H9 (cell line): ENCODE measurements at regions not wholly inside any gene's neighbourhood (a gene's known extent, or its start where the extent isn't known, plus 50 kb on each side); places are given as distances from the start of the nearest gene placed in this dataset.

ENCODE experiments used
- DNase-seq: peaks from one replicate; pipeline ENCODE4 v3.0.0-alpha.2; 2017
- H2AFZ ChIP-seq: one replicate; pipeline ENCODE4 v1.6.1; 2013; ENCODE audit warnings: mild to moderate bottlenecking, low read length, control low read depth, moderate library complexity
- H2AK5ac ChIP-seq: 2 replicates; pipeline ENCODE4 v1.6.1; 2013; ENCODE audit warnings: low read length, control low read depth, mixed read lengths; ENCODE audit not compliant: insufficient read length
- H2BK120ac ChIP-seq: one replicate; pipeline ENCODE4 v1.6.1; 2013; ENCODE audit warnings: low read depth, mild to moderate bottlenecking, low read length, control low read depth, inconsistent platforms; ENCODE audit not compliant: poor library complexity, severe bottlenecking
- H2BK12ac ChIP-seq: 2 replicates; pipeline ENCODE4 v1.6.1; 2013; ENCODE audit warnings: low read length, control low read depth, mixed read lengths, low read depth; ENCODE audit not compliant: insufficient read length
- H2BK15ac ChIP-seq: 2 replicates; pipeline ENCODE4 v1.6.1; 2013; ENCODE audit warnings: low read depth, low read length, control low read depth
- H2BK20ac ChIP-seq: one replicate; pipeline ENCODE4 v1.6.1; 2013; ENCODE audit warnings: low read depth, mild to moderate bottlenecking, low read length, control low read depth, inconsistent platforms; ENCODE audit not compliant: poor library complexity, severe bottlenecking
- H2BK5ac ChIP-seq: 2 replicates; pipeline ENCODE4 v1.6.1; 2013; ENCODE audit warnings: low read length, control low read depth, mixed read lengths; ENCODE audit not compliant: insufficient read length
- H3K14ac ChIP-seq: 2 replicates; pipeline ENCODE4 v1.6.1; 2013; ENCODE audit warnings: low read length, control low read depth; ENCODE audit not compliant: insufficient read depth
- H3K18ac ChIP-seq: 2 replicates; pipeline ENCODE4 v1.6.1; 2013; ENCODE audit warnings: low read depth, mild to moderate bottlenecking, mixed read lengths, low read length, control low read depth; ENCODE audit not compliant: insufficient read length
- H3K23ac ChIP-seq: 2 replicates; pipeline ENCODE4 v1.6.1; 2013; ENCODE audit warnings: low read length, control low read depth, mixed read lengths, low read depth; ENCODE audit not compliant: insufficient read length
- H3K23me2 ChIP-seq: 2 replicates; pipeline ENCODE4 v1.6.1; 2013; ENCODE audit warnings: low read depth, mild to moderate bottlenecking, mixed read lengths, low read length, control low read depth; ENCODE audit not compliant: insufficient read length, poor library complexity, severe bottlenecking
- H3K27ac ChIP-seq: 2 replicates; pipeline ENCODE4 v1.5.1; 2013; ENCODE audit warnings: low read length, control low read depth, mixed read lengths, low read depth; ENCODE audit not compliant: insufficient read length
- H3K27me3 ChIP-seq: 2 replicates; pipeline ENCODE4 v1.6.1; 2013; ENCODE audit warnings: low read length, control low read depth, inconsistent platforms; ENCODE audit not compliant: insufficient read depth
- H3K4ac ChIP-seq: 2 replicates; pipeline ENCODE4 v1.6.1; 2013; ENCODE audit warnings: low read depth, mild to moderate bottlenecking, control low read depth, inconsistent platforms, low read length, moderate library complexity
- H3K4me1 ChIP-seq: 2 replicates; pipeline ENCODE4 v1.6.1; 2013; ENCODE audit warnings: low read length, control low read depth, inconsistent platforms; ENCODE audit not compliant: insufficient read depth
- H3K4me2 ChIP-seq: 2 replicates; pipeline ENCODE4 v1.6.1; 2013; ENCODE audit warnings: low read length, control low read depth, mixed read lengths; ENCODE audit not compliant: insufficient read length, insufficient read depth
- H3K56ac ChIP-seq: 2 replicates; pipeline ENCODE4 v1.6.1; 2013; ENCODE audit warnings: low read depth, mild to moderate bottlenecking, mixed read lengths, low read length, control low read depth; ENCODE audit not compliant: insufficient read length
- H3K79me1 ChIP-seq: 2 replicates; pipeline ENCODE4 v1.6.1; 2013; ENCODE audit warnings: low read depth, mild to moderate bottlenecking, moderate library complexity, low read length, control low read depth, inconsistent platforms; ENCODE audit not compliant: insufficient read depth, poor library complexity, severe bottlenecking
- H3K79me2 ChIP-seq: 2 replicates; pipeline ENCODE4 v1.6.1; 2013; ENCODE audit warnings: low read length, control low read depth, inconsistent platforms; ENCODE audit not compliant: insufficient read depth
- H3K9ac ChIP-seq: 2 replicates; pipeline ENCODE4 v1.6.1; 2013; ENCODE audit warnings: low read length, control low read depth, mixed read lengths; ENCODE audit not compliant: insufficient read length; ENCODE audit errors: extremely low read depth
- H3K9me3 ChIP-seq: one replicate; pipeline ENCODE4 v1.6.1; 2013; ENCODE audit warnings: low read depth, low read length, inconsistent platforms; ENCODE audit not compliant: control insufficient read depth
- H3T11ph ChIP-seq: one replicate; pipeline ENCODE4 v1.6.1; 2013; ENCODE audit warnings: mild to moderate bottlenecking, low read length, control low read depth, inconsistent platforms
- H4K20me1 ChIP-seq: one replicate; pipeline ENCODE4 v1.6.1; 2013; ENCODE audit not compliant: control insufficient read depth, insufficient read length, insufficient read depth
- H4K5ac ChIP-seq: 2 replicates; pipeline ENCODE4 v1.6.1; 2013; ENCODE audit warnings: low read depth, mild to moderate bottlenecking, mixed read lengths, low read length, control low read depth; ENCODE audit not compliant: insufficient read length
- H4K8ac ChIP-seq: replicated peaks from 2 replicates; pipeline ENCODE4 v1.6.1; 2013; ENCODE audit warnings: low read length, control low read depth, mixed read lengths, low read depth; ENCODE audit not compliant: insufficient read length
- H4K91ac ChIP-seq: 2 replicates; pipeline ENCODE4 v1.6.1; 2013; ENCODE audit warnings: low read depth, mild to moderate bottlenecking, moderate library complexity, mixed read lengths, low read length, control low read depth; ENCODE audit not compliant: insufficient read length
- H3K27ac Mint-ChIP-seq, 3 experiments: 2 replicates in 2 of 3; 3 replicates in 1 of 3; pipeline ENCODE4 v1.8.0; 2020 to 2021; ENCODE audit warnings: mixed read lengths in 3 of 3, mild to moderate bottlenecking in 1 of 3, moderate library complexity in 1 of 3
- H3K27me3 Mint-ChIP-seq: 2 replicates; pipeline ENCODE4 v1.8.0; 2021; ENCODE audit warnings: low read depth, mild to moderate bottlenecking, moderate library complexity, mixed read lengths
- H3K36me3 Mint-ChIP-seq, 3 experiments: 2 replicates in 2 of 3; 3 replicates in 1 of 3; pipeline ENCODE4 v1.8.0; 2020 to 2021; ENCODE audit warnings: low read depth in 3 of 3, mixed read lengths in 3 of 3; ENCODE audit not compliant: insufficient read depth in 1 of 3
- H3K4me1 Mint-ChIP-seq, 2 experiments: 2 replicates each; pipeline ENCODE4 v1.8.0; 2020; ENCODE audit warnings: mixed read lengths in 2 of 2
- H3K4me3 Mint-ChIP-seq, 2 experiments: 2 replicates in 1 of 2; 3 replicates in 1 of 2; pipeline ENCODE4 v1.8.0; 2020 to 2021; ENCODE audit warnings: mild to moderate bottlenecking in 2 of 2, mixed read lengths in 2 of 2, moderate library complexity in 1 of 2
- H3K9me3 Mint-ChIP-seq, 2 experiments: 2 replicates in 1 of 2; 3 replicates in 1 of 2; pipeline ENCODE4 v1.8.0; 2020; ENCODE audit warnings: mild to moderate bottlenecking in 2 of 2, mixed read lengths in 2 of 2, moderate library complexity in 1 of 2
- CTCF ChIP-seq: fragments of 200-600 bp; sonication (generic); conservative IDR thresholded peaks from 3 replicates; pipeline ENCODE4 v1.8.0; 2021; ENCODE audit warnings: antibody characterized with exemption, mild to moderate bottlenecking
- WGBS: extraction: QIAGEN DNeasy Blood & Tissue Kit; methylation state at CpG from one replicate; pipeline ENCODE4 v1.1.7; 2013; ENCODE audit warnings: missing lambda C conversion rate, low lambda C conversion rate, mixed read lengths; ENCODE audit not compliant: insufficient read length; ENCODE audit errors: extremely low coverage; 5-methylcytosine and 5-hydroxymethylcytosine counted together

- H3K4me1 ChIP-seq: no peaks in the 10 kb centered on the region
- no peak overlapping the region for H3K9ac ChIP-seq
- H2BK120ac ChIP-seq: no peak overlapping the region
- H3K27ac Mint-ChIP-seq: no peak overlapping the region
- no peak overlapping the region for H4K91ac ChIP-seq
- no peaks in the 10 kb centered on the region for H4K20me1 ChIP-seq
- no peaks in the 10 kb centered on the region for H3K9me3 ChIP-seq
- H2AFZ ChIP-seq: no peak overlapping the region
- no peak overlapping the region for H4K8ac ChIP-seq
- WGBS: no CpG with 5 or more reads among the region's 2 CpGs
- H2BK12ac ChIP-seq: no peak overlapping the region
- H3K79me2 ChIP-seq: no peaks in the 10 kb centered on the region
- H4K5ac ChIP-seq: no peak overlapping the region
- H3K4ac ChIP-seq: no peak overlapping the region
- H3K23ac ChIP-seq: no peak overlapping the region
- TF ChIP-seq CTCF: no peak
- H3T11ph ChIP-seq: no peak overlapping the region
- H3K36me3 Mint-ChIP-seq: peaks cover 6 to 31% (median 29%) of the 10 kb centered on the region in 3 experiments; a peak in 6 of 7 replicates
- no peaks in the 10 kb centered on the region for H3K27me3 Mint-ChIP-seq
- no peak for DNase-seq
- peaks cover 12 to 14% of the 10 kb centered on the region in 2 experiments for H3K4me1 Mint-ChIP-seq
- H3K9me3 Mint-ChIP-seq: peaks cover 33 to 34% of the 10 kb centered on the region in 2 experiments
- H3K4me3 Mint-ChIP-seq: no peak overlapping the region
- H2BK5ac ChIP-seq: no peak overlapping the region
- no peak overlapping the region for H2BK15ac ChIP-seq
- no peak overlapping the region for H3K27ac ChIP-seq
- no peaks in the 10 kb centered on the region for H3K27me3 ChIP-seq
- no peak overlapping the region for H2AK5ac ChIP-seq
- H3K14ac ChIP-seq: no peak overlapping the region
- H3K18ac ChIP-seq: no peak overlapping the region
- H3K79me1 ChIP-seq: no peaks in the 10 kb centered on the region
- no peaks in the 10 kb centered on the region for H3K23me2 ChIP-seq
- H3K56ac ChIP-seq: no peak overlapping the region
- H2BK20ac ChIP-seq: no peak overlapping the region
- H3K4me2 ChIP-seq: no peak overlapping the region
These were observed 358.5 kb downstream of the DAD1 start for GRCh38 chr14:22230517-22230916.
